Middle frontal gyrus (tissue), 1 donor: ENCODE measurements at regions not wholly inside any gene's neighbourhood (a gene's known extent, or its start where the extent isn't known, plus 50 kb on each side); places are given as distances from the start of the nearest gene placed in this dataset.

Source experiments
- DNase-seq: peaks from one replicate; pipeline ENCODE4 v3.0.0-alpha.2; 2015; ENCODE audit warnings: low spot score; ENCODE audit errors: extremely low spot score

GRCh38 chr3:159781867-159782266, 206.8 kb upstream of the IL12A start:
- DNase-seq: no peak

GRCh38 chr3:159782724-159783421, 205.8 kb upstream of the IL12A start:
- no peak for DNase-seq

- no peak for DNase-seq
Observed at GRCh38 chr3:159783780-159784742, 204.6 kb upstream of the IL12A start.

- DNase-seq: no peak
Observed at GRCh38 chr3:159785273-159785708, 203.3 kb upstream of the IL12A start.

- DNase-seq: no peak
Observed at GRCh38 chr3:159786489-159787177, 202.0 kb upstream of the IL12A start.

- DNase-seq: no peak
Observed at GRCh38 chr3:159787178-159787574, 201.5 kb upstream of the IL12A start.

GRCh38 chr3:159787794-159788205, 200.8 kb upstream of the IL12A start:
- DNase-seq: no peak

- no peak for DNase-seq
Observed at GRCh38 chr3:159788291-159788690, 200.3 kb upstream of the IL12A start.

- no peak for DNase-seq
Observed at GRCh38 chr3:159789017-159789416, 199.6 kb upstream of the IL12A start.

GRCh38 chr3:159789742-159790635, 198.6 kb upstream of the IL12A start:
- DNase-seq: no peak

GRCh38 chr3:159791336-159791735, 197.3 kb upstream of the IL12A start:
- DNase-seq: no peak

GRCh38 chr3:159792070-159792469, 196.6 kb upstream of the IL12A start:
- no peak for DNase-seq

- no peak for DNase-seq
Observed at GRCh38 chr3:159795042-159795441, 193.6 kb upstream of the IL12A start.

GRCh38 chr3:159795681-159796175, 192.9 kb upstream of the IL12A start:
- DNase-seq: no peak

- no peak for DNase-seq
Observed at GRCh38 chr3:159796226-159796625, 192.4 kb upstream of the IL12A start.

- DNase-seq: no peak
Observed at GRCh38 chr3:159796744-159797143, 191.9 kb upstream of the IL12A start.

- no peak for DNase-seq
Observed at GRCh38 chr3:159797771-159798170, 190.9 kb upstream of the IL12A start.

GRCh38 chr3:159798951-159799350, 189.7 kb upstream of the IL12A start:
- DNase-seq: no peak

- DNase-seq: no peak
Observed at GRCh38 chr3:159800434-159801155, 188.0 kb upstream of the IL12A start.

- DNase-seq: no peak
Observed at GRCh38 chr3:159802864-159803263, 185.8 kb upstream of the IL12A start.
